ENCODE measurements at regions not wholly inside any gene's neighbourhood (a gene's known extent, or its start where the extent isn't known, plus 50 kb on each side); places are given as distances from the start of the nearest gene placed in this dataset.

DNA sequence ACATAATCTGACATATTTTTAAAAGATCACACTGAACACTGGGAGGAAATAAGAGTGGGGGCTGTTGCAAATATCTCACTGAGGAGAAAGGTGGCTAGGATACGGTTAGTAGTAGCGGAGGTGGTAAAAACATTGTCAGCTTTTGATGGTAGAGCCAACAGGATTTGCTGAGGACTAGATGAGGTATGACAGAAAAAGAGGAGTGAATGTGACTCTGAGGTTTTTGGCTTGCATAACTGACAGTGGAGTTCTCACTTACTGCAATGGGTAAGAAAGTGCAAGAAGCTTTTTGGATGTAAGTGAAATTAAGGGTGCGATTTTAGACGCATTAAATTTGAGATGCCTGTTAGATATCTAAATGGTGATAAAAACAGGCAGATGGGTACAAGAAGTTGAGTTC is 102.0 kb upstream of the MBL2 start:
- Histone ChIP-seq H3K4me1 (no peaks in the 10 kb centered on the region), H3K36me3 (no peaks in the 10 kb centered on the region), H3K9me3 (no peaks in the 10 kb centered on the region), H3K27me3 (no peaks in the 10 kb centered on the region), H3K4me3 (no peak overlapping the region), H3K27ac (no peak overlapping the region)
- ATAC-seq: no peak
- TF ChIP-seq CTCF (IDR thresholded peaks at IDR 0.05): no peak
- no peak for TF ChIP-seq POLR2A (IDR thresholded peaks at IDR 0.05)
- no peak for TF ChIP-seq EP300 (IDR thresholded peaks at IDR 0.05)
- TF ChIP-seq POLR2AphosphoS5 (IDR thresholded peaks at IDR 0.05): no peak
- WGBS, 2 donors (ENCODE audit: low coverage in 1 of 2): 79 to 90% methylated on average over 4 of the region's 4 CpGs

GRCh38 chr10:52871191-52871843 is 98.7 kb upstream of the MBL2 start:
- WGBS, 2 donors (ENCODE audit: low coverage in 1 of 2): 77 to 83% methylated on average over 7 to 10 of the region's 24 CpGs
- H3K36me3 ChIP-seq: no peaks in the 10 kb centered on the region
- no peak overlapping the region for H3K4me3 ChIP-seq
- H3K27ac ChIP-seq: no peak overlapping the region
- H3K27me3 ChIP-seq: no peaks in the 10 kb centered on the region
- no peaks in the 10 kb centered on the region for H3K4me1 ChIP-seq
- H3K9me3 ChIP-seq: no peaks in the 10 kb centered on the region
- ATAC-seq: no peak
- TF ChIP-seq CTCF (IDR thresholded peaks at IDR 0.05) (no peak), EP300 (IDR thresholded peaks at IDR 0.05) (no peak), POLR2A (IDR thresholded peaks at IDR 0.05) (no peak)

DNA sequence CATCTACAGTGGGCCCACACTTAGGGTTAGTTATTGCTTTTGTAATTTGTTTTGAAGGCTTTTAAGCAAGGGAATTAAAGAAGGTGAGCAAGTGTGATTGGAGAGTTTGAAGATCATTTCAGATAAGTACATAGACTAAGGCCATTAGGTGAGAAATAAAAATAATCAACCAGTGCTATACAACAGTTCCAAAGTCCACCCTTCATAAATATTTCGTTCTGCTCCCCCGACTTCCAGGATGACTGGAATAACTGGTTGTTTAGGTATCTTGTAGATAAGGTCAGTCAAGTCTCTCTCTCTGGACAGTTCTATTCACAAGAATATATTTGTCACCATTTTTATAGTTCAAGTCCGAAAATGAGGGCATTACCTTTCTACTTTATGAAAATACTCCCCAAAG is 98.0 kb upstream of the MBL2 start:
- no peak for ATAC-seq
- no peaks in the 10 kb centered on the region for H3K9me3 ChIP-seq
- H3K27ac ChIP-seq: no peak overlapping the region
- no peaks in the 10 kb centered on the region for H3K27me3 ChIP-seq
- H3K36me3 ChIP-seq: no peaks in the 10 kb centered on the region
- TF ChIP-seq EP300 (IDR thresholded peaks at IDR 0.05): no peak
- no peak for TF ChIP-seq POLR2AphosphoS5 (IDR thresholded peaks at IDR 0.05)
- no peak for TF ChIP-seq POLR2A (IDR thresholded peaks at IDR 0.05)
- TF ChIP-seq CTCF (IDR thresholded peaks at IDR 0.05): no peak
- H3K4me3 ChIP-seq: no peak overlapping the region
- 68 to 72% methylated on average over 3 of the region's 3 CpGs for WGBS, 2 donors (ENCODE audit: low coverage in 1 of 2)
- no peaks in the 10 kb centered on the region for H3K4me1 ChIP-seq

DNA sequence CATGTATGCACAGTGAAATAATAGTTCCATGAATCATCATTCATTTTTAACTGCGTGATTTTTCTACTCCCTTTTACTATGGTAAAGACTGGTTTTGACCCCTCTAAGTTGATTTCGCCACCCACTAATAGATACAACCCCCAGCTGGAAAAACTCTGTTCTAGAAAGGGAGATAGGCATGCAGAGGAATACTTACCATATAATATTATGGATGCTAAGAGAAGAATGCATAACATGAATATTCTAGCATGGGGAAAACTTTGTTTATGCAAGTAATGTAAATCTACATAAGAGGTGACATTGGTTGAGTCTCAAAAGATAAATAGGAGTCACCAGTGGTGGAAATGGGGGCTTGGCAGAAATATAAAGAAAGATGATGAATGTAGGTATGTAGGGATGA is 97.3 kb upstream of the MBL2 start:
- WGBS, 2 donors (ENCODE audit: low coverage in 1 of 2): 83 to 95% methylated on average over 2 of the region's 2 CpGs
- no peak overlapping the region for H3K27ac ChIP-seq
- TF ChIP-seq POLR2AphosphoS5 (IDR thresholded peaks at IDR 0.05) (no peak), EP300 (IDR thresholded peaks at IDR 0.05) (no peak), POLR2A (IDR thresholded peaks at IDR 0.05) (no peak), CTCF (IDR thresholded peaks at IDR 0.05) (no peak)

GRCh38 chr10:52865213-52865612 is 92.6 kb upstream of the MBL2 start:
- H3K36me3 ChIP-seq: no peaks in the 10 kb centered on the region
- ATAC-seq: no peak
- no peak overlapping the region for H3K27ac ChIP-seq
- TF ChIP-seq EP300 (IDR thresholded peaks at IDR 0.05) (no peak), POLR2A (IDR thresholded peaks at IDR 0.05) (no peak), CTCF (IDR thresholded peaks at IDR 0.05) (no peak), POLR2AphosphoS5 (IDR thresholded peaks at IDR 0.05) (no peak)
- H3K4me3 ChIP-seq: no peak overlapping the region
- H3K4me1 ChIP-seq: no peaks in the 10 kb centered on the region
- no CpG with 5 or more reads among the region's 9 CpGs for WGBS, 2 donors (ENCODE audit: low coverage in 1 of 2)
- H3K9me3 ChIP-seq: no peaks in the 10 kb centered on the region
- H3K27me3 ChIP-seq: no peaks in the 10 kb centered on the region

More for the DNA sequence above, 97.3 kb upstream of the MBL2 start:
- no peaks in the 10 kb centered on the region for H3K4me1 ChIP-seq
- H3K4me3 ChIP-seq: no peak overlapping the region
- no peaks in the 10 kb centered on the region for H3K9me3 ChIP-seq
- no peak for ATAC-seq
- no peaks in the 10 kb centered on the region for H3K27me3 ChIP-seq
- no peaks in the 10 kb centered on the region for H3K36me3 ChIP-seq

All from gastroesophageal sphincter (tissue), 4 donors.